ENCODE measurements at regions not wholly inside any gene's neighbourhood (a gene's known extent, or its start where the extent isn't known, plus 50 kb on each side); places are given as distances from the start of the nearest gene placed in this dataset.
"Not testable (repeated sequence)": the region's sequence is repeated elsewhere in the genome, so short reads cannot be mapped to it uniquely, and the experiment has no call there.

DNA sequence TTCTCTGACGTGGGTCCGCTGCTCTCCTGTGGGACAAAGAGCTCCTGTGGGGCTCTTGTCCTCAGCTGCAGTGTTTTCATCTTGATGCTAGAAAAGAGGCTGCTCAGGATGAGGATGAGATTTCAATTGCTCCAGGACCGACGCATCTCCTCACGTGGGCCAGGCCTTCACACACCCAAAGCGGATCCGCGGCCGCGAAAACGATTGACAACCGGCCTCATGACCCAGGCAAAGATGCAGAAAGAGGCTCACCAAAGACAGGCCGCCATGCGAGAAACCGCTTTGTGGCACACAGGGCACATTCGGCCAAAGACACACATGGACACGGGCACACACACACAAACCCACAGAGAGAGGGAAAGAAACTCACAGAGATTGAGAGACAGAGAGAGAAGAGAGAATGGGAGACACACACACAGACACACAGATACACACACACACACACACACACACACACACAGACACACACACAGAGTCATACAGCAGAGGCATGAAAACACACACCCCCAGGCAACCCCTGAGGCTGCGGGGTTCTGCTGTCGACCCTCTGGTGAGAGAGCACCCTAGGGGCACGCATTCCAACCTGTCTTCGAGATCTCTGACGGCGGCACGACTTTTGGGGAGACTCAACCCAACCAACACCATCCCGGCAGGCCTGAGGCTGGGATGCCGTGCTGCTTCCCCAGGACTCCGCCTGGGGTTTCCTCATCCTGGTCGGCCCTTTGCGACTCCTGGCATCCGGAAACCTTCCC, 168.5 kb upstream of the ZNF337 start:
- H3K27ac ChIP-seq (ENCODE audit: low read length); H3K79me2 ChIP-seq (replicated peaks; ENCODE audit: insufficient read depth, low read length); H3K4me2 ChIP-seq (ENCODE audit: low read length); H2AFZ ChIP-seq (ENCODE audit: low read depth, low read length); H4K20me1 ChIP-seq (ENCODE audit: insufficient read depth); H3F3A ChIP-seq (ENCODE audit: insufficient read depth, low read length, poor library complexity, severe bottlenecking); H3K27me3 ChIP-seq (ENCODE audit: insufficient read depth, low read depth, low read length); H3K9me2 ChIP-seq (ENCODE audit: insufficient read depth, low read length); H3K36me3 ChIP-seq (ENCODE audit: insufficient read depth, low read length); H3K9me3 ChIP-seq (ENCODE audit: low read length): not testable (repeated sequence)
- Histone ChIP-seq H3K4me3 (ENCODE audit: low read length) (peak overlapping the region; percentile 58), H3K9ac (ENCODE audit: low read length) (peak overlapping the region; percentile 26)

DNA sequence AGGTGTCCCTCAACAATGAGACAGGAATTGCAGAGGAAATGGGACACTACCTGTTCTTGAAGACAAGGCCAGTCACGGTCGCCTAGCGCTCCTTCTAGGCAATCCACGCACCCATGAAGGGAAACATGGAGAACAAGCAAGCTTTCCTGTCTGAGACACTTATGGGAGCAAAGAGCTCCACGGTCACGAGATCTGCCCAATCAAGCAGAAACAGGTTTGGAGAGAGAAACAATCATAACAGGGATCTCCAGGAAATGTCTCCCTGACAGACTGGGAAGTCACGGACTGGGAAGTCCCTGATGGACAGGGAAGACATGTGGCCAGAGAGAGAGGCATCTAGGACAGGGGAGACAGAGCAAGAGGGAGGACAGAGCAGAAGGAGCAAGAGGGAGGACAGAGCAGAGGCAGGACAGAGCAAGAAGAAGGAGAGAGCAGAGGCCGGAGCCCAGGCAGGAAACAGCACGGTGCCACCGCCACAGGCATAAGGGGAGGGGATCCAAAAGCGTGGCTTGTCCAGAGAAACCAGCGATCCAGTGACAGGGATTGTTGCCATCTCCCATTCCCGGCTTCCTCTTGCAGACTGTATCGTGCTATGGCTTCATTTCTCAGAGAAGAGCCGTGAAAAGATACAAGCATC, 167.8 kb upstream of the ZNF337 start:
- Histone ChIP-seq H3K9ac (ENCODE audit: low read length) (no peak overlapping the region), H3K9me3 (ENCODE audit: low read length) (no peaks in the 10 kb centered on the region), H2AFZ (ENCODE audit: low read depth, low read length) (no peak overlapping the region), H3K27ac (ENCODE audit: low read length) (no peak overlapping the region), H3K36me3 (ENCODE audit: insufficient read depth, low read length) (no peaks in the 10 kb centered on the region), H3K27me3 (ENCODE audit: insufficient read depth, low read depth, low read length) (no peaks in the 10 kb centered on the region), H3K4me3 (ENCODE audit: low read length) (no peak overlapping the region), H4K20me1 (ENCODE audit: insufficient read depth) (no peaks in the 10 kb centered on the region), H3F3A (ENCODE audit: insufficient read depth, low read length, poor library complexity, severe bottlenecking) (no peaks in the 10 kb centered on the region), H3K4me2 (ENCODE audit: low read length) (no peak overlapping the region), H3K9me2 (ENCODE audit: insufficient read depth, low read length) (no peaks in the 10 kb centered on the region), H3K79me2 (replicated peaks; ENCODE audit: insufficient read depth, low read length) (no peaks in the 10 kb centered on the region)
- TF ChIP-seq SMC3 (conservative IDR thresholded peaks at IDR 0.05; ENCODE audit: poor library complexity) (no peak), EZH2 (IDR thresholded peaks at IDR 0.05; ENCODE audit: borderline replicate concordance, insufficient read depth, low read length, poor library complexity, severe bottlenecking) (no peak), EP300 (conservative IDR thresholded peaks at IDR 0.05; ENCODE audit: poor library complexity, severe bottlenecking) (no peak), MXI1 (conservative IDR thresholded peaks at IDR 0.05; ENCODE audit: poor library complexity, severe bottlenecking) (no peak), TAF1 (IDR thresholded peaks at IDR 0.05; ENCODE audit: low read depth) (no peak), RAD21 (conservative IDR thresholded peaks at IDR 0.05) (no peak), POLR2AphosphoS5 (IDR thresholded peaks at IDR 0.05) (no peak)
- TF ChIP-seq, protein P1, sequence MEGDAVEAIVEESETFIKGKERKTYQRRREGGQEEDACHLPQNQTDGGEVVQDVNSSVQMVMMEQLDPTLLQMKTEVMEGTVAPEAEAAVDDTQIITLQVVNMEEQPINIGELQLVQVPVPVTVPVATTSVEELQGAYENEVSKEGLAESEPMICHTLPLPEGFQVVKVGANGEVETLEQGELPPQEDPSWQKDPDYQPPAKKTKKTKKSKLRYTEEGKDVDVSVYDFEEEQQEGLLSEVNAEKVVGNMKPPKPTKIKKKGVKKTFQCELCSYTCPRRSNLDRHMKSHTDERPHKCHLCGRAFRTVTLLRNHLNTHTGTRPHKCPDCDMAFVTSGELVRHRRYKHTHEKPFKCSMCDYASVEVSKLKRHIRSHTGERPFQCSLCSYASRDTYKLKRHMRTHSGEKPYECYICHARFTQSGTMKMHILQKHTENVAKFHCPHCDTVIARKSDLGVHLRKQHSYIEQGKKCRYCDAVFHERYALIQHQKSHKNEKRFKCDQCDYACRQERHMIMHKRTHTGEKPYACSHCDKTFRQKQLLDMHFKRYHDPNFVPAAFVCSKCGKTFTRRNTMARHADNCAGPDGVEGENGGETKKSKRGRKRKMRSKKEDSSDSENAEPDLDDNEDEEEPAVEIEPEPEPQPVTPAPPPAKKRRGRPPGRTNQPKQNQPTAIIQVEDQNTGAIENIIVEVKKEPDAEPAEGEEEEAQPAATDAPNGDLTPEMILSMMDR (IDR thresholded peaks at IDR 0.05; ENCODE audit: poor library complexity, severe bottlenecking) = no peak
- TF ChIP-seq, protein P2, sequence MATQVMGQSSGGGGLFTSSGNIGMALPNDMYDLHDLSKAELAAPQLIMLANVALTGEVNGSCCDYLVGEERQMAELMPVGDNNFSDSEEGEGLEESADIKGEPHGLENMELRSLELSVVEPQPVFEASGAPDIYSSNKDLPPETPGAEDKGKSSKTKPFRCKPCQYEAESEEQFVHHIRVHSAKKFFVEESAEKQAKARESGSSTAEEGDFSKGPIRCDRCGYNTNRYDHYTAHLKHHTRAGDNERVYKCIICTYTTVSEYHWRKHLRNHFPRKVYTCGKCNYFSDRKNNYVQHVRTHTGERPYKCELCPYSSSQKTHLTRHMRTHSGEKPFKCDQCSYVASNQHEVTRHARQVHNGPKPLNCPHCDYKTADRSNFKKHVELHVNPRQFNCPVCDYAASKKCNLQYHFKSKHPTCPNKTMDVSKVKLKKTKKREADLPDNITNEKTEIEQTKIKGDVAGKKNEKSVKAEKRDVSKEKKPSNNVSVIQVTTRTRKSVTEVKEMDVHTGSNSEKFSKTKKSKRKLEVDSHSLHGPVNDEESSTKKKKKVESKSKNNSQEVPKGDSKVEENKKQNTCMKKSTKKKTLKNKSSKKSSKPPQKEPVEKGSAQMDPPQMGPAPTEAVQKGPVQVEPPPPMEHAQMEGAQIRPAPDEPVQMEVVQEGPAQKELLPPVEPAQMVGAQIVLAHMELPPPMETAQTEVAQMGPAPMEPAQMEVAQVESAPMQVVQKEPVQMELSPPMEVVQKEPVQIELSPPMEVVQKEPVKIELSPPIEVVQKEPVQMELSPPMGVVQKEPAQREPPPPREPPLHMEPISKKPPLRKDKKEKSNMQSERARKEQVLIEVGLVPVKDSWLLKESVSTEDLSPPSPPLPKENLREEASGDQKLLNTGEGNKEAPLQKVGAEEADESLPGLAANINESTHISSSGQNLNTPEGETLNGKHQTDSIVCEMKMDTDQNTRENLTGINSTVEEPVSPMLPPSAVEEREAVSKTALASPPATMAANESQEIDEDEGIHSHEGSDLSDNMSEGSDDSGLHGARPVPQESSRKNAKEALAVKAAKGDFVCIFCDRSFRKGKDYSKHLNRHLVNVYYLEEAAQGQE (IDR thresholded peaks at IDR 0.05; ENCODE audit: borderline replicate concordance) = no peak
